ENCODE measurements at regions not wholly inside any gene's neighbourhood (a gene's known extent, or its start where the extent isn't known, plus 50 kb on each side); places are given as distances from the start of the nearest gene placed in this dataset.

DNA sequence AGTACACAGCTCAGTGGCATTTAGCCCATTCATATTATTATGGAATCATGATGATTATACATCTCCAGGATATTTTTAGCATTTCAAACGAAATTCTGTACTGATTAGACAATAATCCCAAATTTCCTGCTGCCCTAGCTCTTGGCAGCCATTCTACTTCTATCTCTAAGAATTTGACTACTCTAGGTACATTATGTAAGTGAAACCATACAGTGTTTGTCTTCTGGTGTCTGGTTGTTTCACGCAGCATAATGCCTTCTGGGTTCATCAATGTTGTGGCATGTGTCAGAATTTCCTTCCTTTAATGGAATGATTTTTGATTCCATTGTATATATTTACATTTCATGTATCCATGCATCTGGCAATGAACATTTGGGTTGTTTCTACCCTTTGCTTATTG is 517.7 kb downstream of the ETS1 start:
- no peak for DNase-seq
- Histone ChIP-seq H2BK5ac (ENCODE audit: low read depth, low read length, poor library complexity, severe bottlenecking) (no peak overlapping the region), H3K79me1 (ENCODE audit: low read depth in 1 of 2, low read length in 2 of 2) (no peaks in the 10 kb centered on the region), H3K4me2 (ENCODE audit: low read depth, low read length) (no peak overlapping the region), H4K5ac (ENCODE audit: low read depth, low read length) (no peak overlapping the region), H4K20me1 (ENCODE audit: insufficient read depth, low read length) (no peaks in the 10 kb centered on the region), H3K23ac (ENCODE audit: low read depth, low read length) (no peak overlapping the region), H3K56ac (ENCODE audit: extremely low read depth, insufficient read depth, low read length) (no peak overlapping the region), H2BK20ac (ENCODE audit: low read depth, low read length) (no peak overlapping the region), H3K9me1 (ENCODE audit: insufficient read depth, low read length) (no peaks in the 10 kb centered on the region), H2BK15ac (ENCODE audit: low read depth, low read length) (no peak overlapping the region), H3K4me1 (ENCODE audit: control insufficient read depth, insufficient read depth, low read length) (no peaks in the 10 kb centered on the region), H3K9ac (ENCODE audit: low read depth, low read length) (no peak overlapping the region), H3K4me3 (ENCODE audit: insufficient read depth, low read depth, low read length) (no peak overlapping the region), H4K91ac (ENCODE audit: insufficient read depth, low read depth, low read length) (no peak overlapping the region), H3K9me3 (ENCODE audit: control insufficient read depth, insufficient read depth, low read length) (no peaks in the 10 kb centered on the region), H2AK5ac (ENCODE audit: low read depth, low read length) (no peak overlapping the region), H4K8ac (ENCODE audit: low read depth in 2 of 2, low read length in 2 of 2) (no peak overlapping the region), H3K4ac (ENCODE audit: low read depth, low read length) (no peak overlapping the region), H3K27me3 (ENCODE audit: control insufficient read depth, insufficient read depth, low read length) (peaks cover 10% of the 10 kb centered on the region), H3K14ac (replicated peaks; ENCODE audit: low read depth, low read length) (no peak overlapping the region), H2AK9ac (replicated peaks; ENCODE audit: low read depth, low read length, poor library complexity) (no peak overlapping the region), H3K36me3 (ENCODE audit: control insufficient read depth, insufficient read depth, low read length) (no peaks in the 10 kb centered on the region), H2AFZ (replicated peaks; ENCODE audit: low read length, poor library complexity) (no peak overlapping the region), H2BK120ac (ENCODE audit: low read depth, low read length) (no peak overlapping the region), H3K18ac (ENCODE audit: low read depth, low read length) (no peak overlapping the region), H3K27ac (ENCODE audit: insufficient read depth, low read length) (no peak overlapping the region)
- POLR2A ChIA-PET (ENCODE audit: unreplicated experiment) = no interaction called here
- TF ChIP-seq MAFK (IDR thresholded peaks at IDR 0.05; ENCODE audit: low read depth, low read length) (no peak), CHD1 (IDR thresholded peaks at IDR 0.05; ENCODE audit: low read depth, low read length) (no peak), RCOR1 (IDR thresholded peaks at IDR 0.05; ENCODE audit: insufficient replicate concordance, low read length) (no peak), NFE2L2 (IDR thresholded peaks at IDR 0.05; ENCODE audit: low read depth, low read length) (no peak)
- WGBS, 2 experiments (ENCODE audit: extremely low coverage in 2 of 2, insufficient read length in 1 of 2) = no CpG with 5 or more reads among the region's 2 CpGs
- dilution Hi-C loops (cut with HindIII; ENCODE audit: low sequenced_read_pairs, unreplicated experiment) = no loop called here
- in situ Hi-C loops (cut with MboI; ENCODE audit: low sequenced_read_pairs) = no loop called here
- CTCF ChIA-PET = no interaction called here
- BruUV-seq (replicated peaks) = no TSS peak
- intact Hi-C loops (cut with micrococcal nuclease) = no loop called here
- ATAC-seq (ENCODE audit: low read depth) = no peak
